A204.1 (cell line): ENCODE measurements at regions not wholly inside any gene's neighbourhood (a gene's known extent, or its start where the extent isn't known, plus 50 kb on each side); places are given as distances from the start of the nearest gene placed in this dataset.
A peak's percentile ranks its signal among the peaks of the same experiment; 100 is the strongest.

Source experiments
- FAIRE-seq: peaks from 2 replicates; lab custom pipeline; 2012; peaks lifted over from hg19 to GRCh38; lab: Jason Lieb, UNC

GRCh38 chr6:129967427-129967826 is 51.0 kb upstream of the L3MBTL3 start:
- FAIRE-seq, result no peak

DNA sequence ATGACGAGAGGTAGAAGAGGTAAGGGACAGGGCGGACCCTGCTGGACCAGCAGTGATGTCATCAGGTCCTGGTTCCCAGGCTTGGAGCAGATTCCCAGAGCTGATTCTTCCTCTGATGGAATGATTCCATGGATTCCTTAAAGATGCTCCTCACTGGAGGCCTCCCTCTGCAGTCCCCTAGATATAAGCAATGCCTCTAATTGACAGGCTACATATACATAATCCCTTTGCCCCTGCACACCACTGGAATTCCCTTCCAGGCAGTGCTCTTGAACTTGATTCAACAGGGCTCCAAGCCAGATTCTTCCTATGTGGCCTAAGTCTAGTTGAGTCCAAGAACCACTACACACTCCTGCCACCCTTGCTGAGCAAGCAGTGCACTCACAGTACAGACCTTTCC is 52.3 kb upstream of the L3MBTL3 start:
- no peak for FAIRE-seq

- no peak for FAIRE-seq
Measured at GRCh38 chr6:129965096-129965495, 53.3 kb upstream of the L3MBTL3 start.

DNA sequence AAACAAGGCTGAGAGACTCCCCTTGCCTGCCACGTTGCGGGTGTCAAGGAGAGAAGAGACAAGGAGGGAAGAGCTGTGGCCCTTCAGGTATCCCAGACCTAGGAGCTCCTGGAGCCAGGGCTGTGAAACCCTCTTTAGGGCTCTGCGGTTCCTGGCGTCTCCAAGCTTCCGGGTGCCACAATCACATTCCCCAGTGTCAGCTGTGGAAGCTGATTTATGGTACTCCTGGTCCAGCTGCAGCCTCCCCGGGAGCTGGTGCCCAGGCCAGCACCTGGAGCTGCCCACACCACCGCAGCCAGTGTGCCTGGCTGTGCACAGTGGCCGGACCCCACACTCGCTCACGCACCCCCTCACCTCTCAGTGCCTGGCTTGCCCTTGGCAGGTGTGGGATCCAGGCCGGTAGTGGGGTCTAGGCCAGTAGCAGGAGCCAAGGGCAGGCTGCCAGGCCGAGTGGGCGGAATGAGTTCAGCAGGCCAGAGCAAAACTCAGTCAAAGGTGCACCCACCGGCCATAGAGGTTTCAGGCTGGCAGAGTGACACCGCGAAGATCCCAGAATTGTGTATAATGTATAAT is 58.9 kb upstream of the L3MBTL3 start:
- no peak for FAIRE-seq

- no peak for FAIRE-seq
Measured at GRCh38 chr6:129957941-129958898, 60.2 kb upstream of the L3MBTL3 start.

GRCh38 chr6:129955584-129955983 is 62.8 kb upstream of the L3MBTL3 start:
- no peak for FAIRE-seq

DNA sequence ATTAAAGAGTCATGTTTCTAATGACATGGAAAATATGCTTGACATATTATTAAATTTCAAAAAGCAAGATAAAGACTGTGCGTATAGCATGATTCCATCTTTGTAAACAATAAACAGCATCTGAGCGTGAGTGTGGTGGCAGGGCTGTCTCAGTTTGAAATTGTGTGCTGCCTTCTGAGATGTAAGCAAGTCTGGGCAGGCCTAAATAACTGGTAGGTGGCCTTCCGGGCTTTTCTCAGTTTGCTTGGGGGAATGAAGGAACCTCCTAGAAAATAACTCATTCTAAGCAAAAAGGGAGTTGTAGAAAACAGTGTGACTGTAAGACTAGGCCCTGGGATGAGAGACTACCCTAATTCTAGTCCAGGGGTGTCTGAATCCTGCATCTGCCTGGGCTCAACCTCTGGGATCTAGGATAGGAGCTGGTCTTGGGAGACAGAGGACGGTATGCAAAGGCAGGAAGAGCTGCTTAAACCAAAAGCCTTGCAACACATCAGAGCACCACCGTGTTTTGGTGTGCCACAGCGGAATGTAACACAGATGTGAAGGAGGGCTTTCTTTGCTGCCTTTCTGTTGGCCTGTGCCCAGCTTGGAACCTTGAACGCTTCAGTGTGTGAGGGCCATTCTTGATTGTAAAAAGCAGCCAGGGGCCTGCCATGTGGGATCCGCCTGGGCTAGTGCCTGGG is 63.5 kb upstream of the L3MBTL3 start:
- FAIRE-seq, result no peak

DNA sequence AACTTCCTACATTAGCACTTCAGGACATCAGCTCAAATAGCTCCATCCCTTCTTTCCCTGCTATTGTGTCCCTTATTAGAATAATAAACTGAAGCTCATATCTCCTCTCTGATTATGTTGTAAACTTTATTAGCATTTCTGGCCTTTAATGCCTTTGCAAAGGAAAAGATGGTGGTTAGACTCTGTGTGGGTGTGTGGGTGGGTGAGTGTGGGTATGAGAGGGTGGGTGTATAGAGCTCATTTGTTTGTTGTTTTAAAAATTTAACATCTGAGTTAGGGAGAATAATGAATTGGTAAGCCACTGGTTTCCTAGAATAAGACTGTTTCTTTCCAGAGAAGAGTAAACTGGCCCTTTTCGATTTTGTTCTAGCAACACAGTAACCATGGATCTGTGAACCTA is 70.6 kb upstream of the L3MBTL3 start:
- FAIRE-seq, result no peak

DNA sequence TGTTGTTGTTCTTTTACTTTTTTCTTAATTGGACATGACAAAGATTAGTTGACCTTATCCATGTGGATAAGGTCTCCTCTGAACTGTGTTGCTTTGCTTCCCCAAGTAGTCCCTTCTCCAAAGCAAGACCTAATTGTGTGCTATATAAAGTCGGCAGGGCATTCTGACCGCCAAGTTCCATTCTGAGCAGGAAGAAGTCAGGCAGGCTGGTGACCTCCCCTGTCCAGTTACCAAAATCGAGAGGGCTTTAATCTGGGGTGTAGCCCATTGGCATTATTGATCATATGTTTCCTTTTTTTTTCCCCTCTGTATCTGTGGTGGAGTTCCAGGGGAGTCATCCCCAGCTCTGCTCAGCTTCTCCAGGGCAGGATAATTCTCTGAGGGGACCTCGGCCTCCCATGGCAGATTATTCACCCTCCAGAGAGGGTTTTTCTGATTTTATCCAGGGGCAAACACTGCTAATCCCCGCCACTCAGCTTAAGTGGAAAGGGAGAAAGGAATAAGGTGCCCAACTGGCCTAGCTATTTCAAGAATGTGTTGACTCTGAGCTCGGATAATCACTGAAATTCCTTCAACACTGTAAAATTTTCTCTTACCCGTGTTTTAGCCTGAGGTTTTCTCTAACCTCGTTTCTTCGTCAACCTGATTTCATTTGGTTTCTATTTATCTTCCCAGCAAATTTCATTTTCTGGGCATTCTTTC is 71.8 kb upstream of the L3MBTL3 start:
- FAIRE-seq, result no peak

GRCh38 chr6:129943637-129944271 is 74.6 kb upstream of the L3MBTL3 start:
- FAIRE-seq, result no peak

GRCh38 chr6:129940454-129941195 is 77.8 kb upstream of the L3MBTL3 start:
- FAIRE-seq, result no peak

DNA sequence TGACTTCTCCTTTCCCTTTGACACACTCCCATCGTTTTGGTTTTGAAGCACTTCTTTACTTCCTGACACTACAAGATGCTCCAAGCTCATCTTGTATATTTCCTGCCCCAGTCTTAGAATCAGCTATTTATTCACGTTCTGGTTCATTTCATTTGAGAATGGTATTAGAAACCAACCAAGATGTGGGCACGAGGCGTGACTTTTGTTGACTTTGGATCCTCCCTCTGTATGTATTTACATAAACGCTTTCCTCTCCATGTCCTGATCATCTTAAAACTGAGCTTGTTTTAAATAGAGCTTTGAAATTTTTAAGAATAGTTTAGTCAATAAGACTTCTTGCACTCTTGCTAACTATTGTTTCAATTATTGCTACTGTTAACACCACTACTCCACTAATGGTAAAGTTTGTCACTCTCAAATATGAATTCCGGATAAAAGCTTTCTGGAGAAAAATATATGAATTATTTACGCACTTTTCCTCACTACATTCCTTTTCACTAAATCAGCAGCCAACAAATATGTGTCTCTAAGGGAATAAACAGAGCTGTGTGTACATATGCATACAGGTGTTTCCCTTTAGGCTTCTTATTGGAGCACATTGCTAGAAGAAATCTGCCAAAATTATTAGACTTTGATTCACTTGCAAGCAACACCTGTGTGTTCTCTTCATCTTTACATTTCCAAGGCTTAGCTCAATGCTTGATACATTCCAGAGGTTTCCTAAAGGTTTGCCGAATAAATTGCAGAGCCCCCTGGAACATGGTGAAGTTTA is 77.3 kb upstream of the TMEM244 start:
- FAIRE-seq, result no peak

- FAIRE-seq, result peak; percentile 97
Measured at GRCh38 chr6:129936329-129937165, 75.4 kb upstream of the TMEM244 start.

DNA sequence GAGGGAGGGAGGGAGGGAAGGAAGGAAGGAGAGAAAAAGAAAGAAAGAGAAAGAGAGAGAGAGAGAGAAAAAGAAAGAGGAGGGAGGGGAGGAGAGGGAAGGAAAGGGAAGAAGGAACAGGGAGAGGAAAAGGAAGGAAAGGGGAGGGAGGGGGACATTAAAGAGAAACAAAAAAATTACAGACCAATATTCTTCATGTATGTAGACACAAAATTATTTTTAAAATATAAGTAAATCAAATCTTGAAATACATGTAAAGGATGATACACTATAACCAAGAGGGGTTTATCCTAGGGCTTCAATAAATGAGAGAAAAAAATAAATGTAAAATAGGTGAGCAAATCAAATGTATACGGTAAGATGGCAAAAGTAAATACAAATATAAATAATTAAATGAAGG is 71.2 kb upstream of the TMEM244 start:
- no peak for FAIRE-seq

DNA sequence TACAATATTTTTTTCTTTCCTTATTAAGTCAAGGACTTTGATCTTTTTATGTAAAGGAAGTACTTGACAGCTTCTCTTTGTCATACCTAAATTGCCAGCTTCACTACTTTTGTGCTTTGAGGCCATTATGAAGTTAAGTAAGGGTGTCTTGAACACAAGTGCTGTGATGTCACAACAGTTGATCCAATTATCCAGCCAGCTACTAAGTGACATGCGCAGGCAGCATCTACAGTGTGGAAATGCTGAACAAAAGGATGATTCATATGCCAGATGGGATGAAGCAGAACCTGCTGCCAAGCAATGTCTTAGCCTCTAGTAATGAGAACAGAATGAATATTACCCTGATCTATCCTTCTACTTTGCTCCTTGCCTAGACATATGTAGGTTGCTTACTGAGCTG is 68.3 kb upstream of the TMEM244 start:
- FAIRE-seq, result no peak

GRCh38 chr6:129923530-129924250 is 62.6 kb upstream of the TMEM244 start:
- FAIRE-seq, result no peak

DNA sequence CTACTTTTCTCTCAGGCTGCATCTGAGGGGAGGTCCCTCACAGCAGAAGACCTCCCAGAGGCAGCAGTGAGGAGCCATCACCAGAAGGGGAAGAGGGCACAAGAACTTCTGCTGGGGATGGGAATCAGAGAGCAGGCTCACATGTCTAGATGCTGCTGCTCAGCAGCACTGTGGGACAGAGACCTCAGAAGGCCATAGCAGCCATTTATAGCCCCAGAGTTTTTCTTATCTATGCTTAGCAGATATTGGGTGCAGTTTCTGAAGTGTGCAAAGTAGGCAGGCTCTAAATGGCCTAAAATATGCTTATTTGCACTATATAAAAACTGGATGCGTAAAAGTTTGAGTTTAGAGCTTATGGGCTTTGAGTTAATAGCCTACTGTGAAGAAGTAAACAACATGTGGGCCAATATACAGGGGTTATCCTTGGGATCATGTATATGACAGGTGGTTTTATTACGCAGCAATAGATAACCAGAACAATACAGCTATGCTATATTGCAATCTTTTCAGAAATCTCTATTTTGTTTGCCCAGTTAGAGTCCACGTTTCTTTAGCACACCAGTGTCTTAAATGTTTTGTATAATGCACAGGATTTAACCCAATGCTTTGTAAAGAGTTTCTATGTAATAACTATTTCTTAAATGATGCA is 60.2 kb upstream of the TMEM244 start:
- no peak for FAIRE-seq

DNA sequence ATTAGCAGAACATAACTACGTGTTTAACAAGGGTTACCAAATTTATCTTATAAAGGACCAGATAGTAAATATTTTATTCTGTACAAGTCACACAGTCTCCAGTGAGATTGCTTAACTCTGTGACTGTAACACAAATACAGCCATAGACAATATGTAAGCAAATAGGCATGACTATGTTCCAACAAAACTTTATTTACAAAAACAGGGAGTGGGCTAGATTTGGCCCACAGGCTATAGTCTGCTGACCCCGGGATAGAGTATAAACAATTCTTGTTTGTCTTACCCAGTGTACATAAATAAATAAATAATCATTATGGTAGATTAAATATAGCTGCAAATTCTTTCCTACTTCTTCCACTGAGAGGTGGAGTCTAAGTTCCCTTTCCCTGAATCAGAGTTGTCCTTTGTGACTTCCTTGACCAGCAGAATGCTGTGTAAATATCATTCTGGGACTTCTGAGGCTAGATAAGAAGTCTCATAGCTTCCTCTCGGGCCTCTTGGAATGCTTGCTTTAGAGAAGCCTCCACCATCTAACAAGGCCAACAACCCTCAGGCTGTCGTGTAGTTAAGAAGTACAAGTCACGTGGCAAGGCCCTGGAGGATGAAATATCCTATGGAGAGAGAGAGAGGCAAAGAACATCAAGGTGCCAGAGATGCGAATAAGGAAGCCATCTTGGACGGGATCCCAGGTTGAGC is 59.1 kb upstream of the TMEM244 start:
- FAIRE-seq, result no peak
